OCI-LY7 (cell line): ENCODE measurements at regions not wholly inside any gene's neighbourhood (a gene's known extent, or its start where the extent isn't known, plus 50 kb on each side); places are given as distances from the start of the nearest gene placed in this dataset.

Experiments
- CTCF ChIP-seq: fragments of 200-600 bp; sonication (generic); conservative IDR thresholded peaks from 2 replicates; pipeline ENCODE4 v1.5.1; 2014; ENCODE audit warnings: mild to moderate bottlenecking, antibody characterized with exemption, low read length, moderate library complexity, mixed read lengths
- EZH2phosphoT487 ChIP-seq: fragments of 200-600 bp; sonication (generic); IDR thresholded peaks from 2 replicates; pipeline ENCODE4 v1.6.1; 2018; ENCODE audit warnings: low read depth, borderline replicate concordance, mild to moderate bottlenecking, mixed run types, antibody characterized with exemption, low read length, moderate library complexity, mixed read lengths

GRCh38 chrX:131729295-131729694 lies 185.4 kb downstream of the OR13H1 start:
- TF ChIP-seq CTCF (no peak), EZH2phosphoT487 (no peak)
